NCI-H345 treated with DMSO at 0.1 percent for 48 hours (cell line): ENCODE measurements at regions not wholly inside any gene's neighbourhood (a gene's known extent, or its start where the extent isn't known, plus 50 kb on each side); places are given as distances from the start of the nearest gene placed in this dataset.
"Not testable (repeated sequence)": the region's sequence is repeated elsewhere in the genome, so short reads cannot be mapped to it uniquely, and the experiment has no call there.

Experiments used
- DNase-seq: peaks from one replicate; lab custom pipeline; 2025; ENCODE audit not compliant: unreplicated experiment; lab: John Stamatoyannopoulos, UW

- no peak for DNase-seq
Observed at GRCh38 chr5:57067597-57067924, 106.3 kb upstream of the GPBP1 start.

- DNase-seq: no peak
Observed at GRCh38 chr5:57069115-57069835, 104.6 kb upstream of the GPBP1 start.

- DNase-seq: no peak
Observed at GRCh38 chr5:57072218-57072892, 101.5 kb upstream of the GPBP1 start.

- DNase-seq: no peak
Observed at GRCh38 chr5:57082441-57083067, 91.3 kb upstream of the GPBP1 start.

DNA sequence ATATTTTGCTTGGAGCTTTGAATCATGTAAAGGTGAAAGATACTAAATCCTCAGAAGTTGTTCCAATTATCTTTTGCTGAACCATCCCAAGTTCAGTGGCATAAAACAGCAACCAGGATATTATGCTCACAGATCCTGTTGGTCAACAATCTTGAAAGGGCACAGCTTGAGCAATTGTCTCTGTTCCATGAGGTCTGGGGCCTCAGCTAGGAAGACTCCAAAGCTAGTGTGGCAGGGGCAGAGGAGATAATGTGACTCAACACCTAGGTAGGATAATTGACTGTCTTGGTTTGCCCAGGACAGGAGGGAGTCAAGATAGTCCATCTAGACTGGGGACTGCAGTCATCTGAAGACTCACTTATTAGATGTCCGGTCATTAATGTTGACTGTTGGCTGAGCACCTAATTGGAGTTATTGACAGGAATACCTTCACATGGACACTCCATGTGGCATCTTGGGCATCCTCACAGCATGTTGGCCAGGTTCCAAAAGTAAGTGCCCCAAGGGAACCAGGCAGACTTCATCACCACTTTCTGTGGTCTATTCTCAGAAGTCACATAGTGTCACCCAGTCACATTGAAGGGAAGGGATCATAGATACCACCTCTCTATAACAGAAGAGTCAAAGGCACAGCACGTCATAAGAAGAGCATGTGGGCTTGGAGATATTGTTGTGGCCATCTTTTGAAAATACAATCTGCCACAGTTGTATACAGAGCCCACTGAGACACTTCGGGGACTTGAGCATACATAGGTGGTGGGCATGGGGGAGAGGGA, 88.4 kb upstream of the GPBP1 start:
- no peak for DNase-seq

DNA sequence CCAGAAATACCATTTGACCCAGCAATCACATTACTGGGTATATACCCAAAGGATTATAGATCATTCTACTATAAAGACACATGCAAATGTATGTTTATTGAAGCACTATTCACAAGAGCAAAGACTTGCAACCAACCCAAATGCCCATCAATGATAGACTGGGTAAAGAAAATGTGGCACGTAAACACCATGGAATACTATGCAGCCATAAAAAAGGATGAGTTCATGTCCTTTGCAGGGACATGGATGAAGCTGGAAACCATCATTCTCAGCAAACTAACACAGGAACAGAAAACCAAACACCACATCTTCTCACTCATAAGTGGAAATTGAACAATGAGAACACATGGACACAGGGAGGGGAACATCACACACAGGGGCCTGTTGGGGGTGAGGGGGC, 85.9 kb upstream of the GPBP1 start:
- DNase-seq: not testable (repeated sequence)

DNA sequence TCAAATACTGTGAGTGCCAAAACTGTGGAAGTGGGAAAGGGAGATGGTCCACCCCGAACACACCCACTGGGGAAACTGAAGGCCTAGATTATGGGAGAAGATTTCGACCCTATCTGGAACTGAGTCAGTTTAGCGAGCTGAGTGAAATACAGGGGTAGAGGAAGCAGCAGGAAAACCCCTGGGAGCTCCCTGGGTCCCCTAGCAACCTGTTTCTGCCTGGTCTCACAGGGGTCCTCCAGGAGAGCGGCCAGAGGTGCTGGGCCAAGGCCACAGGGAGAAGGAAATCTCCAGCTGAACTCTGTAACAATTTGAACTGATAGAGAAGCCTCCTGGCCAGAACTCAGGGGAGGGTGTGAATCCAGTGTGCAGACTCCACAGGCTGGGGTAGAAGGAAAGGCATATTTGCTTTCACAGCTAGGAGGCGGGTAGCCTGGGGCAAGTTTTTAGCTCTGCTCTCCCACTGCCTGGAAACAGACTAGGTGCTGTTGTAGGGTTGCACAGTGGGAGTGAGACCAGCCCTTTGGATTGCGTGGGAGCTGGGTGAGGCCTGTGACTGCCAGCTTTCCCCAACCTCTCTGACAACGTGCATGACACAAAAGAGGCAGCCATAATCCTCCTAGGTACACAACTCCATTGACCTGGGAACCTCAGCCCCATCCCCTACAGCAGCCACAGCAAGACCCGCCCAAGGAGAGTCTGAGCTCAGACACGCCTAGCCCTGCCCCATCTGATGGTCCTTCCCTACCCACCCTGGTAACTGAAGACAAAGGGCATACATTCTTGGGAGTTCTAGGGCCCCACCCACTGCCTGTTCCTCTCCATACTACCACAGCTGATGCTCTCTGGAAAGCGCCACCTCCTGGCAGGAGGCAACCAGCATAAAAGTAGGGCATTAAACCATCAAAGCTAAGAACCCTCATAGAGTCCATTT, 78.8 kb upstream of the GPBP1 start:
- DNase-seq: no peak

DNA sequence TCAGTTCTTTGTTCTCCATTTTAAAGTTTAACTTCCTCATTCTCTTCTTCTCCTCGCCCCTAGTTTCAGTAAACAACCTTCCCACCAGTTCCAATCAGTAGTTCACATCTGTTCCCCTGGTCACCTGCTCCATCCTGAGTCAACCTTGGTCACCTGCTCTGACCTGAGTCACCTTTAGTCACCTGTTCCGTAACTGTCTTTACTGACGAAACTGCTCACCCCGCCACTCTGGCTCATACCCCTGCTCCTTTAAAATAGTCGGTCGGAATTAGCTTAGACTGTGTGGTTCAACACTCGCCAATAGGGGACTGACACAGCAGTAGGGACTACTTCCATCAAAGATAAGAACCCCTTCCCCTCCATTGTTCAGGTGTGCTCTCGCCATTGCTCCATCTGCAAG, 76.3 kb upstream of the GPBP1 start:
- DNase-seq: no peak

DNA sequence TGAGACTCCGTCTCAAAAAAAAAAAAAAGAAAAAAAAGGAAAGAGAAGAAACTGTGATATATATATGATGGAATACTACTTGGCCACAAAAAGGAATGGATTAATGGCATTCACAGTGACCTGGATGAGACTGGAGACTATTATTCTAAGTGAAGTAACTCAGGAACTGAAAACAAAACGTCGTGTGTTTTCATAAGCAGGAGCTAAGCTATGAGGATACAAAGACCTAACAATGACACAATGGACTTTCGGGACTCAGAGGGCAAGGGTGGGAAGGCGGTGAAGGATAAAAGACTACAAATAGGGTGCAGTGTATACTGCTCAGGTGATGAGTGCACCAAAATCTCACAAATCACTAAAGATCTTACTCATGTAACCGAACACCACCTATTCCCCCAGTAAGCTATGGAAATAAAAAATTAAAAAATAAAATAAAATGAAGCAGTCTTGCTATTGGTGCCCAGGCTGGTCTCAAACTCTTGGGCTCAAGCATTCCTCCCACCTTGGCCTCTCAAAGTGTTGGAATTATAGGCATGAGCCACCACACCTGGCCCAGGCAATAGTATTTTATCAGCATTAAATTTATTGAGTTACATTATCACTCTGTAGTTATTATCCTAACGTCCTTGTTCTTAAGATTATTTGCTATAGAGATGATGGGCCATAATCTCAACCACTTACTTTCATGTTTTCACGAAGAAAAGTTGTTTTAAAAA, 71.5 kb upstream of the GPBP1 start:
- DNase-seq: no peak

DNA sequence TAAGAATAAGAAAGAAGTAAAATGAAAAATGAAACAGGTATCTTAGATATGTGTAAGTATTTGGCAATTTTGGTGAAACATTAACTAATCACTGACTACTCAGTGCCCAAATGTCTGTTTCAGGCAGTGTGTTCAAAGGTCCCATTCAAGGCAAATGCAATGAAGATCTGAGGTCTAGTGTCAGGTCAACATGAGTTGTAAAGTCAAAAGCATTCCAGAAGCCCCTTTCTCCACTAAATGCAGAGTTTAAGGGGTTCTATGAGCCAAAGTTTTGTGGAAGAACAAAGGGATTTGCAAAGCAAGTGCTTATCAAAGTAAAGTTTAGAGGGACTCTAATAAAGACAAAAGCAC, 71.0 kb upstream of the GPBP1 start:
- DNase-seq: no peak

GRCh38 chr5:57103317-57103907, 70.4 kb upstream of the GPBP1 start:
- DNase-seq: no peak

- DNase-seq: no peak
Observed at GRCh38 chr5:57106661-57107060, 67.2 kb upstream of the GPBP1 start.

DNA sequence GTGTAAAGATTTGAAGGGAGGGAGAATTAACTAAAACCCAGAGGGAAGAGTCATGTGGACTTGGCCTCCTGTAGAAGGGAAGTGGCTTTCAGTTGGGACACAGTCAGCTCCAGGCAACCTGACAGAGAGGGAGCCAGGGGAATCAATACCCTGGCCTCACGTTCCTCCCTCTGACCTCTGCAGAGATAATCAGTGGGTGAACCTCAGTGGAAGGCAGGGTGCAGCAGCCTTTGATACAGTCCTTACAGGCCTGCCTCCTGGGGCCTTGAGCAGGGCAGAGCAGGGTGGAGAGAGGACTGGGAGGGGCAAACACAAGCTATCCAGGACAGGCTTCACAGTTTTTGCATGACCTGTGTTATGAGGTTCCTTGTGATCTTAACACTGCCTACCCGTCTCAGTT, 61.9 kb upstream of the GPBP1 start:
- no peak for DNase-seq

GRCh38 chr5:57113481-57113880, 60.4 kb upstream of the GPBP1 start:
- DNase-seq: no peak

DNA sequence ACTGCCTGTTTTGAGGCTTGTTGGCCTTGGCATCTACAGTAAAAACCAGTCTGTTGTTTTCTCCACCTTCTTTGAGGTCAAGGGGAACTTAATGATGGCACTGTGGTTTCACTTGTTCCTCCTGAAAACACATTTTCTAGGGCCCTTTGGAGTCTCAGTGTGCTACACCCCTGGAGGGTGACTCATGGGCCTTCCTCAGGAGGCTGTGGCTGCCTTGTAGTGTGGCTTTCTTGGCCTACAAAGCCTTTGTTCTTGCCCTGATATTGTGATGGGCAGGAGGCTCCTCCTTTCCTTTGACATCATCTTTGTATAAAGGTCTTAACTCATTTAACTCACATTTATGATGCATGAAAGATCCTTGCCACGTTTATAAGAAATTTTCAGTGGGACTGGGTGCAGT, 56.3 kb upstream of the GPBP1 start:
- no peak for DNase-seq

DNA sequence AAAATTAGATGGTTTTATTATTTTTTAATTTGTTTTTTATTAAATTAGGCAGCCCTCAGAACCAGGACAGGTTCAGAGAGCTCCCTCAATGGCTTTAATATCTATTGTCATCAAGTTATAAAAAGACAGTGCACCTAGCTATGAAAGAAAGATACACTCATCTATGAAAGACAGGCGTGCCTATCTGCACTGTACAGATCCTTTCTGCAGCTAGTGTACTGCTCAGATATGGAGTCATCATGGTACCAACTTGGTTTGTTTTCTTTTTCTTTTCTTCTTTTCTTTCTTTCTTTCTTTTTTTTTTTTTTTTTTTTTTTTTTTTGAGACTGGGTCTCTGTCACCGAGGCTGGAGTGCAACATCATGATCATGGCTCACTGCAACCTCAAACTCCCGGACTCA, 54.8 kb upstream of the GPBP1 start:
- DNase-seq: no peak

- no peak for DNase-seq
Observed at GRCh38 chr5:57124014-57124413, 49.8 kb upstream of the GPBP1 start.
